GM18867 (cell line): ENCODE measurements at regions not wholly inside any gene's neighbourhood (a gene's known extent, or its start where the extent isn't known, plus 50 kb on each side); places are given as distances from the start of the nearest gene placed in this dataset.
"Not testable (repeated sequence)": the region's sequence is repeated elsewhere in the genome, so short reads cannot be mapped to it uniquely, and the experiment has no call there.

Source experiments
- ATAC-seq: cut with Tn5 transposase; IDR thresholded peaks from one replicate; pipeline ENCODE4 v1.9.1; 2021; ENCODE audit warnings: mild to moderate bottlenecking, moderate library complexity; ENCODE audit not compliant: unreplicated experiment

- no peak for ATAC-seq
These were observed 180.8 kb upstream of the RAB6C start for GRCh38 chr2:129798626-129799025.

DNA sequence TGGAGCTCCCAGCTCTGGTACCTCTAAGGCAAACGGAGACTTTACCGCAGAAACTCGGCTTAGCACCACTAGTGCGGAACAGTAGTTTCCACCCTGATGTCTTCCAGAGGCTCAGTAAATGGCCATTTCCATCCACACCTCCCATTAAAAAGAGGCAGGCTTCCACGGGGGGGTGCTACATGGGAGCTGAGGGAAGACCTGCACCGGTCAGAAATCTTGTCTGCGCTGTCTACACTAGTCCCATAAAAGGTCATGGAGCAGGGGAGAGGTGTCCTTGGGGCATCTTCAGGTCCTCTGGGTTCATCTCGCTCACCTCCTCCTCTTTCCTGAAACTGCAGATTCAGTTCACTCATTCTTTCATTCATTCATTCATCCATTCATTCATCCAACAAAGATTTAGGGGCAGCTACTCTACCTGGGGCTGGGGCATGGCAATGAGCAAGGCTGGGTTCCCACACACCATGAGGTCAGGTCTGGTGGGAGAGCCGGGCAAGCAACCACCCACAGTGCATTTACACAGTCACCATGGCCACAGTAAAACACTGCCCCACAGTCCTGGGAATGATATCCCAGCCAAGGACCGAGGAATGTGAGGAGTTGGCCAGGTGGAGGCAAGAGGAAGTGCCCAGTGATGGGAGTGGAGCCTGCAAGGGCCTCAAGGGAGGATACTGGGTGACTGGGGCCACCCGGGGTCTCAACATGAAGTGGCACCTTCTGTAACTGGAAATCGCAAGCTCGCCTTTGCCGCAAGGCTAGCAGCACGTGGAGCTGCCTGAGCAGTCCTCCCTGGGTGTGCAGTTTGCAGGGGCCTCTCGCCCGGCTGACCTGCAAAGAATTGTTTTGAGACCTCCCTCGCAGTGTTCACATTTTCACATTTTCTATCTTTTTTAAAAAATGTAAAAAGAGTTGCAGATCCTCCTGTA lies 180.2 kb upstream of the RAB6C start:
- no peak for ATAC-seq

GRCh38 chr2:129800285-129800684 lies 179.2 kb upstream of the RAB6C start:
- no peak for ATAC-seq

DNA sequence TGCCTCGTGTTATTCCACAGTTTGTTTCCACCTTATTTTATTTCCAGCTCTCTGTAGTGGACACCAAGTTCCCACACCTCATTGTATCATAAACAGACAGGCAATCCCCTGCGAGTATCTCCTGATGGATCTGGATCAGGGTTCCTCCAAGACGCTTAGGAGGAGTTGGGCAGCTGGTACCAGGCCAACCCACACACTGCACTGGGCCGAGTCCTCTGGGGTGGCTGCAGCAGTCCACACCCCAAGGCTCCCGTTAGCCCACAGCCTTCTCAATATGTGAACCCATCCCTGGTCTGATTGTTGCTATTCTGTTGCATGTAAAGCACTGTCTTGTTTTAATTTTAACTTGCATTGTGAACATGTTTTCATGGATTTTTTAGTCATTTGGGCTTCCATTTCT lies 178.8 kb upstream of the RAB6C start:
- no peak for ATAC-seq

GRCh38 chr2:129801575-129801974 lies 177.9 kb upstream of the RAB6C start:
- ATAC-seq: no peak

- no peak for ATAC-seq
These were observed 177.2 kb upstream of the RAB6C start for GRCh38 chr2:129802290-129802689.

GRCh38 chr2:129803032-129803431 lies 176.4 kb upstream of the RAB6C start:
- no peak for ATAC-seq

- ATAC-seq: no peak
These were observed 175.6 kb upstream of the RAB6C start for GRCh38 chr2:129803871-129804270.

- no peak for ATAC-seq
These were observed 173.6 kb upstream of the RAB6C start for GRCh38 chr2:129805899-129806298.

GRCh38 chr2:129806317-129806716 lies 173.1 kb upstream of the RAB6C start:
- no peak for ATAC-seq

- ATAC-seq: no peak
These were observed 172.5 kb upstream of the RAB6C start for GRCh38 chr2:129806990-129807389.

DNA sequence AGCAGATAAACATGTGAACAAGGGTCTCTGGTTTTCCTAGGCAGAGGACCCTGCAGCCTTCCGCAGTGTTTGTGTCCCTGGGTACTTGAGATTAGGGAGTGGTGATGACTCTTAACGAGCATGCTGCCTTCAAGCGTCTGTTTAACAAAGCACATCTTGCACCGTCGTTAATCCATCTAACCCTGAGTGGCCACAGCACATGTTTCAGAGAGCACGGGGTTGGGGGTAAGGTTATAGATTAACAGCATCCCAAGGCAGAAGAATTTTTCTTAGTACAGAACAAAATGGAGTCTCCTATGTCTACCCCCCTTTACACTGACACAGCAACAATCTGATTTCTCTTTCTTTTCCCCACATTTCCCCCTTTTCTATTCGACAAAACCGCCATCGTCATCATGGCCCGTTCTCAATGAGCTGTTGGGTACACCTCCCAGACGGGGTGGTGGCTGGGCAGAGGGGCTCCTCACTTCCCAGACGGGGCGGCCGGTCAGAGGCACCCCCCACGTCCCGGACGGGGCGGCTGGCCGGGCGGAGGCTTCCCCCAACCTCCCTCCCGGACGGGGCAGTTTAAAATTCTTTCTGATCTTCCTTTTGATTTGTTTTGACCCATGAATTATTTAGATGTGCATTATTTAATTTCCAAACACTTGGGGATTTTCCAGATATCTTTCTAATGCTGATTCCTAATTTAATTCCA lies 171.7 kb upstream of the RAB6C start:
- ATAC-seq: not testable (repeated sequence)

DNA sequence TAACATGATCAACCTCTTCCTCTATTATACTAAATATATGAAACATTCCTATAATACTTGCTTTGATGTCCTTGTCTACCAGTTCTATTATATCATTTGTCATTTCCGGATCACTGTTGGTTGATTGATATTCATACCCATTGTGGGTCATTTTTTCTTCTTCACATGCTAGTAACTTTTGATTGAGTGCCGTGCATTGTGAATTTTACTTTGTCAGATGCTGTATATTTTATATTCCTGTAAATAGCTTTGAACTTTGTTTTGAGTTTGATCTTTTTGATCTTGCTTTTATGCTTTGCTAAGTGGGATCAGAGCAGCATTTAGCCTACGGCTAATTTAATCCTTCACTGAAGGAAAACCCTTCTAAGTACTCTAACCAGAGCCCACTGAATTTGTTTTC lies 168.9 kb upstream of the RAB6C start:
- no peak for ATAC-seq

DNA sequence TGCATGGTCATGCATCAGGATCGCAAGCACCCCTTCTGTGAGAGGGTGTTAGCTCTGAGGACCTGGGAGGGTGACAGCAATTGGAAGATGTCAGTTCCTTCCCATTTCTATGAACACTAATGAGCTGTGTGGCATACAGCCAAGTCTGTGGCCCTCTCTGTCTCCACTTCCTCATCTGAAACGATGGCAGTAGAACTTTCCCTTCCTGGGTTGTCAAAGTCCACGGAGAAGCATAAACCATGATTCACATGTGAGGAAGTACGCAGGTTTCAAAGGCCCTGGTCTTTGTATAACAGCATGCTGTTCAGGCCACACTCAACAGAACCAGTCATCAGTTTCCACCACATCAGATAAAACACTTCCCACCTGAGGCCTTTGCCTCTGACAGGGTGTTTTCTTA lies 167.4 kb upstream of the RAB6C start:
- ATAC-seq: peak; percentile 59

DNA sequence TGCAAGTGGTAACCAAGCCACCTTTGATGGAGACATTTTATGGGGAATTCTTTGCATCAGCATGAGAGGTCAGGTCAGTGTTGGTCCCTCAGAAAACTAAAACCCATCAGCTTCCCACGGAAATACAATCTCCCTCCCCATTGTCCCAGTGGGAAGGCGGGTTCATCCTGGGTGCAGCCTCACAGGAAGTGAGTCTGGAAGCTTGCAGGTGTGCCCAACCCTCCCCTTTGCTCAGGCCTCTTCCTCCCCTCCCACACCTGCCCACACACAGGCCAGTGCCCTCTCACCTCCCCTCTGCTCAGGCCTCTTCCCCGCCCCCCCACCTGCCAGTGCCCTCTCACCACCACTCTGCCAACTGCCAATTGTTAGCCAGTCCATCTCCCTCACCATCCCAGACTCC lies 166.8 kb upstream of the RAB6C start:
- no peak for ATAC-seq

DNA sequence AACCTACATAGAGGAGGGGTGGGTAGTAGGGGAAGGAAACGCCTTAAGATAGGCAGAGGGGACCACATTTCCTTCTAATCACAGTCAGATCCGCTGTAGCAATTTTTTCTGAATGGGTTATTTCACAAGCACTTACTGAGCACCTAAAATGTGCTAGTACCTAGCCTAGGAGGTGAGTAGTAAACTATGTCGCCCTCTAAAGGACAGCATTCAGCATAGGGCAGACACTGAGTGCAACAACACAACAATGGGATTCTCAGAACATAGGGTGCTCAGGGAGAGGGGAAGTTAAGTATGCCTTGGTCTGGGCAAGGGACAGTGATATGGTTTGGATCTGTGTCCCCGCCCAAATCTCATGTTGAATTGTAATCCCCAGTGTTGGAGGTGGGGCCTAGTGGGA lies 166.1 kb upstream of the RAB6C start:
- no peak for ATAC-seq

GRCh38 chr2:129816813-129817574 lies 162.5 kb upstream of the RAB6C start:
- ATAC-seq: no peak

GRCh38 chr2:129819855-129820254 lies 159.6 kb upstream of the RAB6C start:
- ATAC-seq: no peak

- ATAC-seq: no peak
These were observed 158.6 kb upstream of the RAB6C start for GRCh38 chr2:129820908-129821307.

DNA sequence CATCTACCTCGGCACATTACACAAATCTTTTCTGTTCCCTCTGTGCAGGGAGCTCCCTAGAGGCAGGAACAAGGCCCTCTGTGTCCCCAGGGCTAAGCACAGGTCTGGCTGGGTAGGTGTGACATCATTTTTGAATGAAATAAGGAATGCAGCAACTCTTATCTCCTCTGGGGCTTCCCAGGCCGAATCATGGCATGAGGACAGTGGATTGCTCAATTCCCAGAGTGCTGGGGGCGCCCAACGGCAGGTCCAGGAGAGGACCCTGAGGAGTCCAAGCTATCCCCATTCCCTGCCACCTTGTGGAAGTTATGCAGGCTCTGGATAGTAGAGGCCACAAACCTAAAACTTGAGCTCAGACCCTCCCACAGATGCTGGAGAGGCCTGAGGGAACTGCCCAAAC lies 158.0 kb upstream of the RAB6C start:
- no peak for ATAC-seq

- no peak for ATAC-seq
These were observed 156.4 kb upstream of the RAB6C start for GRCh38 chr2:129823044-129823443.
